Endothelial cell (in vitro differentiated cells): ENCODE measurements at regions not wholly inside any gene's neighbourhood (a gene's known extent, or its start where the extent isn't known, plus 50 kb on each side); places are given as distances from the start of the nearest gene placed in this dataset.
"Not testable (repeated sequence)": the region's sequence is repeated elsewhere in the genome, so short reads cannot be mapped to it uniquely, and the experiment has no call there.

Experiments used
- DNase-seq: peaks from one replicate; pipeline ENCODE4 v3.0.0; 2021; ENCODE audit warnings: low spot score
- H3K27ac Mint-ChIP-seq: one replicate; pipeline ENCODE4 v1.8.0; 2021; ENCODE audit warnings: mixed read lengths, inconsistent platforms; ENCODE audit not compliant: unreplicated experiment
- H3K27me3 Mint-ChIP-seq: one replicate; pipeline ENCODE4 v1.8.0; 2021; ENCODE audit warnings: mild to moderate bottlenecking, moderate library complexity, mixed read lengths, inconsistent platforms; ENCODE audit not compliant: unreplicated experiment
- H3K36me3 Mint-ChIP-seq: one replicate; pipeline ENCODE4 v1.8.0; 2021; ENCODE audit warnings: mild to moderate bottlenecking, low read depth, mixed read lengths, inconsistent platforms; ENCODE audit not compliant: unreplicated experiment
- H3K4me1 Mint-ChIP-seq: one replicate; pipeline ENCODE4 v1.8.0; 2021; ENCODE audit warnings: mild to moderate bottlenecking, mixed read lengths, inconsistent platforms; ENCODE audit not compliant: unreplicated experiment
- H3K4me3 Mint-ChIP-seq: one replicate; pipeline ENCODE4 v1.8.0; 2021; ENCODE audit warnings: mild to moderate bottlenecking, mixed read lengths, inconsistent platforms; ENCODE audit not compliant: unreplicated experiment
- H3K9me3 Mint-ChIP-seq: one replicate; pipeline ENCODE4 v1.8.0; 2021; ENCODE audit warnings: mixed read lengths, inconsistent platforms; ENCODE audit not compliant: unreplicated experiment
- TF ChIP-seq, protein P1 (sequence below): fragments of 200-600 bp; sonication (generic); IDR thresholded peaks from one replicate; pipeline ENCODE4 v1.5.0; 2021; ENCODE audit warnings: antibody characterized with exemption; ENCODE audit not compliant: unreplicated experiment

DNA sequence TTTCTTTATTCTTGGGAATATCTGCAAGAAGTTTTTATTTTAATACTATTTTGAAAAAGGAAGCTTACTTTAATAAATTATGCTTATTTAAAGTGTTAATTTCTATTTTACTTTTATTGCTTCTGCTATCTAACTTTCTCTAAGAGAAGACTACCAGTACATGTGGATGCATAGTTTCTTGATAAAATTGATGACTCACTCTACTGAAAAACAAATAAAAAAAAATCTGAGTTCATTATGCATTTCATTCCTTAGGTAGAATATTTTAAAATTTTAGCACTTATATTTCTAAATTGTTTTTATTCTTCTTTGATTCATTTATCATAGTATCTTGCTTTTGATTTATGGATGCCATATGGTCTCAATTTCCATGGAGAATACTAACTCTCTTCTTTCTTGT is 217.9 kb downstream of the TAF11L14 start:
- no peak for DNase-seq
- TF ChIP-seq, protein P1, sequence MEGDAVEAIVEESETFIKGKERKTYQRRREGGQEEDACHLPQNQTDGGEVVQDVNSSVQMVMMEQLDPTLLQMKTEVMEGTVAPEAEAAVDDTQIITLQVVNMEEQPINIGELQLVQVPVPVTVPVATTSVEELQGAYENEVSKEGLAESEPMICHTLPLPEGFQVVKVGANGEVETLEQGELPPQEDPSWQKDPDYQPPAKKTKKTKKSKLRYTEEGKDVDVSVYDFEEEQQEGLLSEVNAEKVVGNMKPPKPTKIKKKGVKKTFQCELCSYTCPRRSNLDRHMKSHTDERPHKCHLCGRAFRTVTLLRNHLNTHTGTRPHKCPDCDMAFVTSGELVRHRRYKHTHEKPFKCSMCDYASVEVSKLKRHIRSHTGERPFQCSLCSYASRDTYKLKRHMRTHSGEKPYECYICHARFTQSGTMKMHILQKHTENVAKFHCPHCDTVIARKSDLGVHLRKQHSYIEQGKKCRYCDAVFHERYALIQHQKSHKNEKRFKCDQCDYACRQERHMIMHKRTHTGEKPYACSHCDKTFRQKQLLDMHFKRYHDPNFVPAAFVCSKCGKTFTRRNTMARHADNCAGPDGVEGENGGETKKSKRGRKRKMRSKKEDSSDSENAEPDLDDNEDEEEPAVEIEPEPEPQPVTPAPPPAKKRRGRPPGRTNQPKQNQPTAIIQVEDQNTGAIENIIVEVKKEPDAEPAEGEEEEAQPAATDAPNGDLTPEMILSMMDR, result no peak
- Mint-ChIP-seq H3K27ac (no peak overlapping the region), H3K9me3 (no peaks in the 10 kb centered on the region), H3K4me3 (no peak overlapping the region), H3K36me3 (no peaks in the 10 kb centered on the region), H3K27me3 (peaks cover 1% of the 10 kb centered on the region), H3K4me1 (no peaks in the 10 kb centered on the region)

DNA sequence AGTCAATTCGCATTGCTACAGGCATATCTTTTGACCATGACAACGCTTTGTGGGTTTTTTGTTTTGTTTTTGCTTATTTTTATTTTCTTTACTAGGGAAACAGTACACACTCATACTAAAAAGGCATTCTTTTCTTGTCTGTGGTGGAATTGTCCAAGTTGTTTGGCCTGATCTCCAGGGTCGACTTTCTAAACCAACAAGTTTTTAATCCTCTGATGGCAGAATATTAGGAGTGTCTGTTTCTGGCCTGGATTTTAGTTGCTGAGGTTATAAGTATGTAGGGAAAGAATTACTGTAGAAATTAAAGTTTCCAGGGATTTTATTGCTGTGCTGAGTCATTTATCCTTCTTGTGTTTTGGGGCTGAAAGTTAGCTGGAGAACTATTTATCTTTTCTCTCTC is 218.5 kb downstream of the TAF11L14 start:
- no peak for DNase-seq
- H3K36me3 Mint-ChIP-seq, result no peaks in the 10 kb centered on the region
- TF ChIP-seq, protein P1, result no peak
- no peak overlapping the region for H3K4me3 Mint-ChIP-seq
- no peak overlapping the region for H3K27ac Mint-ChIP-seq
- no peaks in the 10 kb centered on the region for H3K9me3 Mint-ChIP-seq
- peaks cover 1% of the 10 kb centered on the region for H3K27me3 Mint-ChIP-seq
- no peaks in the 10 kb centered on the region for H3K4me1 Mint-ChIP-seq

DNA sequence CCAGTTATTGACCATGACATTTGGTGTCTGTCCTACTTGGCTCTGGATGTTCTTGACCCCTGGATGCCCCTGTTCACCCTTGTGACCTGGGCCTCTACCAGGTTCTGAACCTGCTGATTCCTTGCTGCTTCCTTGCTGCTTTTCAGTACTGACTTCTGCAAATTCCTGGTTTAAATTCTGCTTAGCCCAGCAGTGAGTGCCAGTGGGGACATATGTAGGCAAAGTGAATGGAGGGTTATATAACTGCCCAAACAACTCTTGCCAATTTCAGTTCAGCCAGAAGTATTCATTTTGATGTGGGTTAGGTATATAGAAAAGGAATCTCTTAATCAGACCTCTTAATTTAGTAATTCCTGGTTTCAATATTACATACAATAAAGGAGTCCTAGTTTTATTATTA is 220.6 kb downstream of the TAF11L14 start:
- Mint-ChIP-seq H3K4me3 (no peak overlapping the region), H3K36me3 (no peaks in the 10 kb centered on the region), H3K9me3 (no peaks in the 10 kb centered on the region), H3K27ac (no peak overlapping the region), H3K4me1 (no peaks in the 10 kb centered on the region), H3K27me3 (peaks cover 1% of the 10 kb centered on the region)
- no peak for DNase-seq
- TF ChIP-seq, protein P1, result no peak

DNA sequence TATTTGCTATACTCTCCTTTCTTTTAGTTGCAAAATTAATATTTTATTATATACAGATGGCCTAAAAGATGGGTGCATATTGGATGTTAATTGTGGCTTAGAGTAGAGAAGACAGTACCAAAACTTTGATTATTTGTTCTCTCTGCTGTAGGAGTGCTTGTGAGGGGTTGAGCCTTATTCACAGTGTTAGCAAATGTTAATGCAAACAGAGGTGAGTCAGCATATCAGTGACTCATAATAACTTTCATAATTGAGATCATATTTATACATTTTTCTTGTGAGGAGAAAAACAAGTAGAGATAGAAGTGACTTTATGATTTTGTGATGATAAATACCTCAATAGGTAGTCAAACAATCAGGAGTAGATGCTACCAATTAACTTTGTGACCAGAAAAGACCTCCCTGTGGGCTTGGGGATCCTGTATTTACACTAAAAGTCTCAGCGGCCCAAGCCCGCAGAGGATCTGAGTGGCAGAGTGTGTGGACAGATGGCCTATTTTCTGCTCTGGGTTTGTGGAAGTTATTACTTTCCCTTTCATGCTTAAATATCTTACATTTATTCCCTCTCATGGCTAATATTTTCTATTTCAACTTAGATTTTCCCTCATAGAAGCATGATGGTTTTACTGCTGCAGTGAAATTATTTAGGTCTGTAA is 226.5 kb downstream of the TAF11L14 start:
- Mint-ChIP-seq H3K36me3 (no peaks in the 10 kb centered on the region), H3K4me3 (no peak overlapping the region), H3K27ac (no peak overlapping the region), H3K4me1 (no peaks in the 10 kb centered on the region), H3K9me3 (no peaks in the 10 kb centered on the region), H3K27me3 (no peaks in the 10 kb centered on the region)
- DNase-seq, result no peak
- TF ChIP-seq, protein P1, result no peak

DNA sequence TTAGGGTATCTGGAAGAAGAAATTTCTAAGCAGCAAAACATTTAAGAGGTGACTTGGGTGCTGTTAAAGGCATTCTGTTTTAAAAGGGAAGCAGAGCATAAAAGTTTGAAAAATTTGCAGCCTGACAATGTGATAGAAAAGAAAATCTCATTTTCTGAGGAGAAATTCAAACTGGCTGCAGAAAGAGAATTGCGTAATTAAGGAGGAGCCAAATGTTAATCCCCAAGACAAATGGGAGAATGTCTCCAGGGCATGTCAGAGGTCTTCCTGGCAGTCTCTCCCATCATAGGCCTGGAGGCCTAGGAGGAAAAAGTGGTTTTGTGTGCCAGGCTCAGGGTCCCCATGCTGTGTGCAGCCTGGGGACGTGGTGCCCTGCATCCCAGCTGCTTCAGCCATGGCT is 230.6 kb downstream of the TAF11L14 start:
- not testable (repeated sequence) for H3K36me3 Mint-ChIP-seq, H3K27ac Mint-ChIP-seq, H3K4me3 Mint-ChIP-seq, DNase-seq, H3K4me1 Mint-ChIP-seq, H3K27me3 Mint-ChIP-seq, H3K9me3 Mint-ChIP-seq

DNA sequence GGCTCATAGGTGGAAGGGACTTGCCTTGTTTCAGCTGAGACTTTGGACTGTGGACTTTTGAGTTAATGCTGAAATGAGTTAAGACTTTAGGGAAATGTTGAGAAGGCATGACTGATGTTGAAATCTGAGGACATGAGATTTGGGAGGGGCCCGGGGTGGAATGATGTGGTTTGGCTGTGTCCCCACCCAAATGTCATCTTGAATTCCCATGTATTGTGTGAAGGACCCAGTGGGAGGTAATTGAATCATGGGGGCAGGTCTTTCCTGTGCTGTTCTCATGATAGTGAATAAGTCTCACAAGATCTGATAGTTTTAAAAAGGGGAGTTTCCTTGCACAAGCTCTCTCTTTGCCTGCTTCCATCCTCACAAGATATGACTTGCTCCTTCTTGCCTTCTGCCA is 231.7 kb downstream of the TAF11L14 start:
- not testable (repeated sequence) for H3K36me3 Mint-ChIP-seq, DNase-seq, H3K9me3 Mint-ChIP-seq, H3K27ac Mint-ChIP-seq, H3K4me1 Mint-ChIP-seq, H3K4me3 Mint-ChIP-seq, H3K27me3 Mint-ChIP-seq
